ENCODE measurements at regions not wholly inside any gene's neighbourhood (a gene's known extent, or its start where the extent isn't known, plus 50 kb on each side); places are given as distances from the start of the nearest gene placed in this dataset.

DNA sequence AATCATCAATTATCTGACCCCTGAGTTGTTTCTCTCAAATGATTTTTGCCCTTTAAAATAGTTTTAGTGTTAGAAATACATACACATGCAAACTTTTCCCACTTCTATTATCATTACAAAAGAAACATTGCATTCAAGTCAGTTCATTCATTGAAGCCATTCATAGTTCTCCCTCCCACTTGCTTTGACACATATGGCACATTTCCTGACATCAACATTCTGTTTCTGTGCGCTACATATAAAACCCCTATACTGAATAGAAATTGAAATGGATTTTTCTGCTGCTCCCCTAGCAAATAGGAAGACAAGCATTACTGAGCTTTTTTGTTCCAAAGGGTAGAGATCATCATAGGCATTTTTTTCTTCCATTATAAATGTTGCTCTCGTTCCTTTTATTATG, 497.9 kb upstream of the PCDH10 start:
- TF ChIP-seq SIN3A (IDR thresholded peaks at IDR 0.05; ENCODE audit: low read depth): no peak
- no peak for TF ChIP-seq ZFX (IDR thresholded peaks at IDR 0.05)
- TF ChIP-seq, protein P1, sequence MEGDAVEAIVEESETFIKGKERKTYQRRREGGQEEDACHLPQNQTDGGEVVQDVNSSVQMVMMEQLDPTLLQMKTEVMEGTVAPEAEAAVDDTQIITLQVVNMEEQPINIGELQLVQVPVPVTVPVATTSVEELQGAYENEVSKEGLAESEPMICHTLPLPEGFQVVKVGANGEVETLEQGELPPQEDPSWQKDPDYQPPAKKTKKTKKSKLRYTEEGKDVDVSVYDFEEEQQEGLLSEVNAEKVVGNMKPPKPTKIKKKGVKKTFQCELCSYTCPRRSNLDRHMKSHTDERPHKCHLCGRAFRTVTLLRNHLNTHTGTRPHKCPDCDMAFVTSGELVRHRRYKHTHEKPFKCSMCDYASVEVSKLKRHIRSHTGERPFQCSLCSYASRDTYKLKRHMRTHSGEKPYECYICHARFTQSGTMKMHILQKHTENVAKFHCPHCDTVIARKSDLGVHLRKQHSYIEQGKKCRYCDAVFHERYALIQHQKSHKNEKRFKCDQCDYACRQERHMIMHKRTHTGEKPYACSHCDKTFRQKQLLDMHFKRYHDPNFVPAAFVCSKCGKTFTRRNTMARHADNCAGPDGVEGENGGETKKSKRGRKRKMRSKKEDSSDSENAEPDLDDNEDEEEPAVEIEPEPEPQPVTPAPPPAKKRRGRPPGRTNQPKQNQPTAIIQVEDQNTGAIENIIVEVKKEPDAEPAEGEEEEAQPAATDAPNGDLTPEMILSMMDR (IDR thresholded peaks at IDR 0.05 in 2 of 3, conservative IDR thresholded peaks at IDR 0.05 in 1 of 3; ENCODE audit: borderline replicate concordance in 1 of 3, insufficient read depth in 1 of 3, low read depth in 2 of 3, low read length in 2 of 3): no peak
- TF ChIP-seq TCF7L2 (IDR thresholded peaks at IDR 0.05; ENCODE audit: borderline replicate concordance, extremely low read depth, insufficient read depth, insufficient read length): no peak
- no peak for TF ChIP-seq FOSL1 (IDR thresholded peaks at IDR 0.05; ENCODE audit: low read depth)
- no peak for TF ChIP-seq EZH2phosphoT487 (IDR thresholded peaks at IDR 0.05; ENCODE audit: borderline replicate concordance)
- TF ChIP-seq, protein P2, sequence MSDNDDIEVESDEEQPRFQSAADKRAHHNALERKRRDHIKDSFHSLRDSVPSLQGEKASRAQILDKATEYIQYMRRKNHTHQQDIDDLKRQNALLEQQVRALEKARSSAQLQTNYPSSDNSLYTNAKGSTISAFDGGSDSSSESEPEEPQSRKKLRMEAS (IDR thresholded peaks at IDR 0.05): no peak
